ENCODE measurements at regions not wholly inside any gene's neighbourhood (a gene's known extent, or its start where the extent isn't known, plus 50 kb on each side); places are given as distances from the start of the nearest gene placed in this dataset.

DNA sequence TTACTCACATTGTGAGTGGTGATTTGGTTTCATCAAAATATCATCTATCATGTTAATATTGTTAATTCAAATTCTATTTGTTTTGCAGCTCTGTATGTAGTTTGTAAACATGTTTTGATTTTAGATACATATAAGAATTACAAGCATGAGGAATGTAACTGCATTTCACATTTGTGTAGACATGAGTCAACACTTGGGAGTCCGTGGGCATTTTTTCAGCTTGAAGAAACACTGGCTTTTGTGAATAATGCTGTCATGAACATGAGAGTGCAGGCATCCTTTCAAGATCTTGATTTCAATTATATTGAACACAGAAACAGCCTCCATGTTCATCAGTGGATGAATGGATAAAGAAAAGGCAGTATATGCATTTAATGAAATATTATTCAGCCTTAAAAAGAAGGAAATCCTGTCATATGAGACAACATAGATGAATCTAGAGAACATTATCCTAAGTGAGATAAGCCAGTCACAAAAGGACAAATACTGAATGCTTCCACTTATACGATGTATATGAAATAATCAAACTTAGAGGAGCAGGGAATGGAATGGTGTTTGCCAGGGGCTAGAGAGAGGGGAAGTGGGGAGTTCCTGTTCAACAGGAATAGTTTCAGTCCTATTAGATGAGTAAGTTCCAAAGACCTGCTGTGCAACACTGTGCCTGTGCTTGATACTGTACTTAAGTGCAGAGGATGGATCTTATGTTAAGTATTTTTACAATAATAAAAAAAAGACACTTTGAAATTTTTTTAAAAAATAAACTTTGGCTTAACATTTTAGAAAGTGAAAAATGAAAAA lies 194.9 kb downstream of the LRATD1 start:
- no peak overlapping the region for H3K9ac ChIP-seq (ENCODE audit: low read length)
- POLR2A ChIA-PET = no interaction called here
- no peaks in the 10 kb centered on the region for H3K36me3 ChIP-seq (replicated peaks in 1 of 2; ENCODE audit: control extremely low read depth in 1 of 2, control insufficient read depth in 1 of 2, extremely low read depth in 1 of 2, insufficient read depth in 2 of 2, low read length in 1 of 2)
- no peak for DNase-seq
- no peaks in the 10 kb centered on the region for H4K20me1 ChIP-seq (ENCODE audit: control insufficient read depth, insufficient read depth, low read length, poor library complexity, severe bottlenecking)
- H3K4me1 ChIP-seq (ENCODE audit: control insufficient read depth in 2 of 2, insufficient read depth in 2 of 2, low read length in 2 of 2) = no peaks in the 10 kb centered on the region
- Mint-ChIP-seq H3K27ac (no peak overlapping the region), H3K4me1 (no peaks in the 10 kb centered on the region), H3K27me3 (no peaks in the 10 kb centered on the region), H3K4me3 (no peak overlapping the region), H3K9me3 (ENCODE audit: insufficient read depth) (no peaks in the 10 kb centered on the region)
- H3K27me3 ChIP-seq (replicated peaks in 1 of 4; ENCODE audit: control extremely low read depth in 1 of 4, control insufficient read depth in 3 of 4, insufficient read depth in 4 of 4, low read length in 3 of 4) = no peaks in the 10 kb centered on the region
- intact Hi-C loops (cut with micrococcal nuclease) = no loop called here
- H3K9me3 ChIP-seq (ENCODE audit: control extremely low read depth in 1 of 3, control insufficient read depth in 2 of 3, insufficient read depth in 1 of 3, low read length in 2 of 3) = peaks cover 0 to 8% (median 0%) of the 10 kb centered on the region in 3 donors
- CTCF ChIA-PET = no interaction called here
- no peak for ATAC-seq (ENCODE audit: low read depth)
- no CpG with 5 or more reads among the region's 2 CpGs for WGBS (ENCODE audit: insufficient coverage)
- H3K4me3 ChIP-seq (ENCODE audit: control extremely low read depth in 1 of 5, extremely low read depth in 1 of 5, insufficient read depth in 1 of 5, low read depth in 2 of 5, low read length in 4 of 5) = no peak overlapping the region
- no peaks in the 10 kb centered on the region for H3K79me2 ChIP-seq (ENCODE audit: control insufficient read depth, insufficient read depth, low read length)
- no peak overlapping the region for H3K4me2 ChIP-seq (replicated peaks; ENCODE audit: low read depth, low read length, poor library complexity, severe bottlenecking)
- TF ChIP-seq, protein P1, sequence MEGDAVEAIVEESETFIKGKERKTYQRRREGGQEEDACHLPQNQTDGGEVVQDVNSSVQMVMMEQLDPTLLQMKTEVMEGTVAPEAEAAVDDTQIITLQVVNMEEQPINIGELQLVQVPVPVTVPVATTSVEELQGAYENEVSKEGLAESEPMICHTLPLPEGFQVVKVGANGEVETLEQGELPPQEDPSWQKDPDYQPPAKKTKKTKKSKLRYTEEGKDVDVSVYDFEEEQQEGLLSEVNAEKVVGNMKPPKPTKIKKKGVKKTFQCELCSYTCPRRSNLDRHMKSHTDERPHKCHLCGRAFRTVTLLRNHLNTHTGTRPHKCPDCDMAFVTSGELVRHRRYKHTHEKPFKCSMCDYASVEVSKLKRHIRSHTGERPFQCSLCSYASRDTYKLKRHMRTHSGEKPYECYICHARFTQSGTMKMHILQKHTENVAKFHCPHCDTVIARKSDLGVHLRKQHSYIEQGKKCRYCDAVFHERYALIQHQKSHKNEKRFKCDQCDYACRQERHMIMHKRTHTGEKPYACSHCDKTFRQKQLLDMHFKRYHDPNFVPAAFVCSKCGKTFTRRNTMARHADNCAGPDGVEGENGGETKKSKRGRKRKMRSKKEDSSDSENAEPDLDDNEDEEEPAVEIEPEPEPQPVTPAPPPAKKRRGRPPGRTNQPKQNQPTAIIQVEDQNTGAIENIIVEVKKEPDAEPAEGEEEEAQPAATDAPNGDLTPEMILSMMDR (IDR thresholded peaks at IDR 0.05) = no peak
- no peak for TF ChIP-seq EZH2 (IDR thresholded peaks at IDR 0.05; ENCODE audit: borderline replicate concordance, insufficient read depth, low read depth, low read length, poor library complexity, severe bottlenecking)
- no peak overlapping the region for H2AFZ ChIP-seq (ENCODE audit: insufficient read depth, low read depth, low read length, poor library complexity, severe bottlenecking)
- no peak overlapping the region for H3K27ac ChIP-seq (ENCODE audit: low read length in 2 of 2)

DNA sequence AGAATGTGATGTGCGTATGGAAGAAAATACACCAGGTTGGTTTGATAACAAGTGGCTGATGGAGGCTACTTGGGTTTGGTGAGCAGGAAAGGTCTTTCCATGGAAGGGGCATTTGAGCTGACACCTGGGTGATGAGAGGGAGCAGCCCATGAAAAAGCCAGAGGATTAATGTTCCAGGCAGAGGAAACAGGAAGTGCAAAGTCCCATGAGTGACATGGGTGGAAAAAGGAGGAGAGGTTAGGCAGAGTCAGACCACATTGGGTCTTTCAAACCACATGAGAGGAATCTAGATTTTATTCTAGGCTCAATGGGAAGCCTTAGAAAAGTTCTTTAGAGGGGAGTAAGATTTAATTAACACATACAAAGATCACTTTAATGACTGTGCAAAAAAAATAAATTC lies 195.7 kb downstream of the LRATD1 start:
- H3K27me3 Mint-ChIP-seq = no peaks in the 10 kb centered on the region
- no peaks in the 10 kb centered on the region for H3K27me3 ChIP-seq (replicated peaks in 1 of 4; ENCODE audit: control extremely low read depth in 1 of 4, control insufficient read depth in 3 of 4, insufficient read depth in 4 of 4, low read length in 3 of 4)
- H3K9me3 ChIP-seq (ENCODE audit: control extremely low read depth in 1 of 3, control insufficient read depth in 2 of 3, insufficient read depth in 1 of 3, low read length in 2 of 3) = peaks cover 0 to 8% (median 0%) of the 10 kb centered on the region in 3 donors
- no peak for DNase-seq
- WGBS (ENCODE audit: insufficient coverage) = 57% methylated on average over 1 of the region's 1 CpG
- no peak overlapping the region for H3K4me3 Mint-ChIP-seq
- H3K79me2 ChIP-seq (ENCODE audit: control insufficient read depth, insufficient read depth, low read length) = no peaks in the 10 kb centered on the region
- ChIA-PET POLR2A (no interaction called here), CTCF (no interaction called here)
- TF ChIP-seq EZH2 (IDR thresholded peaks at IDR 0.05; ENCODE audit: borderline replicate concordance, insufficient read depth, low read depth, low read length, poor library complexity, severe bottlenecking) = no peak
- TF ChIP-seq, protein P1 (IDR thresholded peaks at IDR 0.05) = no peak
- intact Hi-C loops (cut with micrococcal nuclease) = no loop called here
- H3K36me3 ChIP-seq (replicated peaks in 1 of 2; ENCODE audit: control extremely low read depth in 1 of 2, control insufficient read depth in 1 of 2, extremely low read depth in 1 of 2, insufficient read depth in 2 of 2, low read length in 1 of 2) = no peaks in the 10 kb centered on the region
- no peaks in the 10 kb centered on the region for H3K4me1 ChIP-seq (ENCODE audit: control insufficient read depth in 2 of 2, insufficient read depth in 2 of 2, low read length in 2 of 2)
- H4K20me1 ChIP-seq (ENCODE audit: control insufficient read depth, insufficient read depth, low read length, poor library complexity, severe bottlenecking) = no peaks in the 10 kb centered on the region
- no peak for ATAC-seq (ENCODE audit: low read depth)
- H3K4me2 ChIP-seq (replicated peaks; ENCODE audit: low read depth, low read length, poor library complexity, severe bottlenecking) = no peak overlapping the region
- H3K27ac Mint-ChIP-seq = no peak overlapping the region
- H3K27ac ChIP-seq (ENCODE audit: low read length in 2 of 2) = no peak overlapping the region
- H3K9me3 Mint-ChIP-seq (ENCODE audit: insufficient read depth) = no peaks in the 10 kb centered on the region
- no peak overlapping the region for H2AFZ ChIP-seq (ENCODE audit: insufficient read depth, low read depth, low read length, poor library complexity, severe bottlenecking)
- no peak overlapping the region for H3K9ac ChIP-seq (ENCODE audit: low read length)
- no peak overlapping the region for H3K4me3 ChIP-seq (ENCODE audit: control extremely low read depth in 1 of 5, extremely low read depth in 1 of 5, insufficient read depth in 1 of 5, low read depth in 2 of 5, low read length in 4 of 5)
- H3K4me1 Mint-ChIP-seq = no peaks in the 10 kb centered on the region

Measured in B cell (primary cell).